Osteocyte (in vitro differentiated cells): ENCODE measurements at regions not wholly inside any gene's neighbourhood (a gene's known extent, or its start where the extent isn't known, plus 50 kb on each side); places are given as distances from the start of the nearest gene placed in this dataset.

Experiments
- DNase-seq: peaks from one replicate; pipeline ENCODE4 v3.0.0; 2021; ENCODE audit warnings: mixed read lengths; ENCODE audit not compliant: unreplicated experiment; ENCODE audit errors: extremely low spot score
- H3K27ac Mint-ChIP-seq: one replicate; pipeline ENCODE4 v1.8.0; 2021; ENCODE audit warnings: mild to moderate bottlenecking, mixed read lengths; ENCODE audit not compliant: unreplicated experiment
- H3K27me3 Mint-ChIP-seq: one replicate; pipeline ENCODE4 v1.8.0; 2021; ENCODE audit warnings: mixed read lengths; ENCODE audit not compliant: unreplicated experiment
- H3K36me3 Mint-ChIP-seq: one replicate; pipeline ENCODE4 v1.8.0; 2021; ENCODE audit warnings: mixed read lengths; ENCODE audit not compliant: unreplicated experiment
- H3K4me1 Mint-ChIP-seq: one replicate; pipeline ENCODE4 v1.8.0; 2021; ENCODE audit warnings: mixed read lengths; ENCODE audit not compliant: unreplicated experiment
- H3K4me3 Mint-ChIP-seq: one replicate; pipeline ENCODE4 v1.8.0; 2021; ENCODE audit warnings: mild to moderate bottlenecking, moderate library complexity, mixed read lengths; ENCODE audit not compliant: unreplicated experiment
- H3K9me3 Mint-ChIP-seq: one replicate; pipeline ENCODE4 v1.8.0; 2021; ENCODE audit warnings: mixed read lengths; ENCODE audit not compliant: unreplicated experiment
- TF ChIP-seq, protein P1 (sequence below): fragments of 200-600 bp; sonication (generic); IDR thresholded peaks from 2 replicates; pipeline ENCODE4 v1.5.0; 2021; ENCODE audit warnings: antibody characterized with exemption, mild to moderate bottlenecking, moderate library complexity

GRCh38 chr13:57450356-57450755 is 181.2 kb upstream of the PCDH17 start:
- H3K4me1 Mint-ChIP-seq: no peaks in the 10 kb centered on the region
- H3K27me3 Mint-ChIP-seq: no peaks in the 10 kb centered on the region
- TF ChIP-seq, protein P1, sequence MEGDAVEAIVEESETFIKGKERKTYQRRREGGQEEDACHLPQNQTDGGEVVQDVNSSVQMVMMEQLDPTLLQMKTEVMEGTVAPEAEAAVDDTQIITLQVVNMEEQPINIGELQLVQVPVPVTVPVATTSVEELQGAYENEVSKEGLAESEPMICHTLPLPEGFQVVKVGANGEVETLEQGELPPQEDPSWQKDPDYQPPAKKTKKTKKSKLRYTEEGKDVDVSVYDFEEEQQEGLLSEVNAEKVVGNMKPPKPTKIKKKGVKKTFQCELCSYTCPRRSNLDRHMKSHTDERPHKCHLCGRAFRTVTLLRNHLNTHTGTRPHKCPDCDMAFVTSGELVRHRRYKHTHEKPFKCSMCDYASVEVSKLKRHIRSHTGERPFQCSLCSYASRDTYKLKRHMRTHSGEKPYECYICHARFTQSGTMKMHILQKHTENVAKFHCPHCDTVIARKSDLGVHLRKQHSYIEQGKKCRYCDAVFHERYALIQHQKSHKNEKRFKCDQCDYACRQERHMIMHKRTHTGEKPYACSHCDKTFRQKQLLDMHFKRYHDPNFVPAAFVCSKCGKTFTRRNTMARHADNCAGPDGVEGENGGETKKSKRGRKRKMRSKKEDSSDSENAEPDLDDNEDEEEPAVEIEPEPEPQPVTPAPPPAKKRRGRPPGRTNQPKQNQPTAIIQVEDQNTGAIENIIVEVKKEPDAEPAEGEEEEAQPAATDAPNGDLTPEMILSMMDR: no peak
- no peak overlapping the region for H3K4me3 Mint-ChIP-seq
- H3K27ac Mint-ChIP-seq: no peak overlapping the region
- no peak for DNase-seq
- H3K9me3 Mint-ChIP-seq: no peaks in the 10 kb centered on the region
- H3K36me3 Mint-ChIP-seq: no peaks in the 10 kb centered on the region

GRCh38 chr13:57452228-57452627 is 179.3 kb upstream of the PCDH17 start:
- DNase-seq: no peak
- no peaks in the 10 kb centered on the region for H3K9me3 Mint-ChIP-seq
- H3K27ac Mint-ChIP-seq: no peak overlapping the region
- TF ChIP-seq, protein P1: no peak
- no peaks in the 10 kb centered on the region for H3K27me3 Mint-ChIP-seq
- no peaks in the 10 kb centered on the region for H3K4me1 Mint-ChIP-seq
- H3K36me3 Mint-ChIP-seq: no peaks in the 10 kb centered on the region
- H3K4me3 Mint-ChIP-seq: no peak overlapping the region

GRCh38 chr13:57470491-57470890 is 161.1 kb upstream of the PCDH17 start:
- DNase-seq: no peak
- Mint-ChIP-seq H3K4me3 (no peak overlapping the region), H3K27ac (no peak overlapping the region), H3K4me1 (no peaks in the 10 kb centered on the region), H3K27me3 (no peaks in the 10 kb centered on the region), H3K36me3 (no peaks in the 10 kb centered on the region), H3K9me3 (no peaks in the 10 kb centered on the region)
- TF ChIP-seq, protein P1: no peak

- DNase-seq: no peak
- Mint-ChIP-seq H3K4me1 (no peaks in the 10 kb centered on the region), H3K4me3 (no peak overlapping the region), H3K27me3 (no peaks in the 10 kb centered on the region), H3K9me3 (peaks cover 4% of the 10 kb centered on the region), H3K36me3 (no peaks in the 10 kb centered on the region), H3K27ac (no peak overlapping the region)
- TF ChIP-seq, protein P1: no peak
Observed at GRCh38 chr13:57491318-57491717, 140.2 kb upstream of the PCDH17 start.

GRCh38 chr13:57507752-57508463 is 123.6 kb upstream of the PCDH17 start:
- Mint-ChIP-seq H3K36me3 (no peaks in the 10 kb centered on the region), H3K27ac (no peak overlapping the region), H3K27me3 (no peaks in the 10 kb centered on the region), H3K9me3 (no peaks in the 10 kb centered on the region), H3K4me3 (no peak overlapping the region), H3K4me1 (no peaks in the 10 kb centered on the region)
- TF ChIP-seq, protein P1: no peak
- DNase-seq: no peak
